Central memory CD4-positive, alpha-beta T cell (primary cell): ENCODE measurements at regions not wholly inside any gene's neighbourhood (a gene's known extent, or its start where the extent isn't known, plus 50 kb on each side); places are given as distances from the start of the nearest gene placed in this dataset.
"Not testable (repeated sequence)": the region's sequence is repeated elsewhere in the genome, so short reads cannot be mapped to it uniquely, and the experiment has no call there.

Source experiments
- DNase-seq: peaks from one replicate; pipeline ENCODE4 v3.0.0; 2022

GRCh38 chr9:88278036-88278435 is 110.2 kb upstream of the SPIN1 start:
- DNase-seq = no peak

DNA sequence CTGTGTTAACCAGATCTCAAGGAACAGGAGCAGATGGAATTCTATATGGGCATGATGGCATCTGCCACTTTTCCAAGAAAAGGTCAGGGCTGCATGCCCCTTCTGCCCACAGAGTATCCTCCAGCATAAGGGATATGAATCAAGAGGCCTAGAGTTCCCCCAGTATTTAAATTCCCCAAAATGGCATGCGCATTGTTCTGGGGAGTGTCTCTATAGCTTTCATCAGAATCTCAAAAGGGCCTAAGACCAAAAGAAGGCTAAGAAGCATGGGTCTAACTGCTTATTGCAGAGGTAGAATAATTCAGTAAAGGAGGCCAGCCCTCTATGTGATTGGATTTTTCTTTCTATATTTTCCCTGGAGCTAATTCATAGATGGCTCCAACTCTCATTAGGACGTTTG is 114.2 kb upstream of the SPIN1 start:
- no peak for DNase-seq

GRCh38 chr9:88272986-88273385 is 115.3 kb upstream of the SPIN1 start:
- DNase-seq = no peak

GRCh38 chr9:88270413-88270812 is 117.8 kb upstream of the SPIN1 start:
- no peak for DNase-seq

DNA sequence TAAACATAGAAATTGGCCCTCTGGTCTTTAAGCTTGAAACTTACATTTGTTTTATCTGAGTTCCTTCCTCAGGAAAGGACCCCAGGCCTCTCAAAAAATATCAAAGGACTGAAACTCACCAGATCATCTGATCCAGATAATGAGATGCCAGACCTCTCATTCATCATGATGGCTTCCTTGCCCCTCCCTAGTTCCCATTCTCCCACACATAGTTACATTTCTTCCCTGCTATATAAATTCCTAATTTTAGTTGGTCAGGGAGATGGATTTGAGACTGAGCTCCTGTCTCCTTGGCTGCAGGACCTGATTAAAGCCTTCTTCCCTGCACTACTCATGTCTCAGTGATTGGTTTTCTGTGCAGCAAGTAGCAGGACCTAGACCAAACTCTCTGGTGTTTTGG is 119.4 kb upstream of the SPIN1 start:
- no peak for DNase-seq

DNA sequence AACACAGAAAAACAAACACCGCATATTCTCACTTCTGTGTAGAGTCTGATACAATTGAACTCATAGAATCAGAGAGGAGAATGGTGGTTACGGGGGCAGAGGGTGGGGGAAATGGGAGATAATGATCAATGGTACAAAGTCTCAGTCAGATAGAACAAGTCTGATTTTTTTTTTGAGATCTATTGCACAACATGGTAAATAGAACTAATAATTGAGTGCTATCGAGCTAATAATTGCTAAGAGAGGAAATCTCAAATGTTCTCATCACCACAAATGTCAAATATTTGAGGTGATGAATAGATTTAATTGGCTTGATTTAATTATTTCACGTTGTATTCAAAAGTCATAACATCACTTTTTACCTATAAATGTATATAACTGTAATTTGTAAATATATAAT is 121.0 kb upstream of the SPIN1 start:
- DNase-seq = no peak

DNA sequence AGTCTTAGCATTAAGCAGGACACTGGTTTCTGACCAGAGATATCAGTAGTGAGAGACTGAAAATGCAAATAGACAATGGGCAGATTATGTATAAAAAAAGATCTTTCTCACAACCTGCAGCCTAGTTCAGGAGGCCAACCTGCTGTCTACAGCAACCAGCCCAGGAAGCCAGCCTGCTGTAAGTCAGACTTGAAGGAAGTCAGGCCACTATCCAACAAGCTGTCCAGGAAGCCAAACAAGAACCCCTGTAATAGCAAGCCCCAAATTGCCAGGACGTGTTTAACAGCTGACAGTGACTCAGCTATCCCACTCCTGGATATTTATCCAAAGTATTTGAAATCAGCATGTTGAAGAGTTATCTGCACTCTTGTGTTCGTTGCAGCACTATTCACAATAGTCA is 121.8 kb upstream of the SPIN1 start:
- no peak for DNase-seq

GRCh38 chr9:88259001-88259400 is 120.7 kb upstream of the SPATA31C2 start:
- no peak for DNase-seq

- DNase-seq = no peak
These were observed 120.3 kb upstream of the SPATA31C2 start for GRCh38 chr9:88258601-88259000.

GRCh38 chr9:88258024-88258423 is 119.7 kb upstream of the SPATA31C2 start:
- DNase-seq = no peak

- no peak for DNase-seq
These were observed 117.9 kb upstream of the SPATA31C2 start for GRCh38 chr9:88256216-88256615.

GRCh38 chr9:88255806-88256205 is 117.5 kb upstream of the SPATA31C2 start:
- not testable (repeated sequence) for DNase-seq

DNA sequence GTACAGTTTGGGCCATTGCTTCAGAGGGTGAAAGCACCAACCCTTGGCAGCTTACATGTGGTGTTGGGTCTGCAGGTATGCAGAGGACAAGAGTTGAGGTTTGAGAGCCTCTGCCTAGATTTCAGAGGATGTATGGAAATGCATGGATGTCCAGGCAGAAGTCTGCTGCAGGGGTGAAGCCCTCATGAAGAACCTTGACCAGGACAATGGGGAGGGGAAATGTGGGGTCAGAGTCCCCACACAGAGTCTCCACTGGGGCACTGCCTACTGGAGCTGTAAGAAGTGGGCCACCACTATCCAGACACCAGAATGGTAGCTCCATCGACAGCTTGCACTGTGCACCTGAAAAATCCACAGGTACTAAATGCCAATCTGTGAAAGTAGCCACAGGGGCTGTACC is 113.6 kb upstream of the SPATA31C2 start:
- no peak for DNase-seq

- no peak for DNase-seq
These were observed 105.5 kb upstream of the SPATA31C2 start for GRCh38 chr9:88243736-88244135.

DNA sequence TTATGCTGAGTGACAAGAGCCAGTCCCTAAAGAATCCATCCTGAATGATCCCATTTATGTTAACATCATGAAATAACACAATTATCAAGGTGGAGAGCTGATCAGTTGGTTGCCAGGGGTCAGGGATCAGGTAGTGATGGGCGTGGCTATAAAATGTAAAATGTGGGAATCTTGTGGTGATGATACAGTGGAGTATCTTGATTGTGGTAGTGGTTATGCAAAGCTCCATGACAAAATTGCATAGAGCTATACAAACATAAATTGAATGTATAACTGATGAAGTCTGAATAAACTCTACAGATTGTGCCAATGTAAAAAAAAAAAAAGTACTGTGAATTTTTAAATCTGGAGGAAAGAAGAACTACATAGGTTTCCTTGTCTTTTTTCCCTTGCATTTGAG is 104.6 kb upstream of the SPATA31C2 start:
- no peak for DNase-seq

- DNase-seq = no peak
These were observed 99.8 kb upstream of the SPATA31C2 start for GRCh38 chr9:88237991-88238571.

GRCh38 chr9:88237479-88237961 is 99.2 kb upstream of the SPATA31C2 start:
- no peak for DNase-seq

DNA sequence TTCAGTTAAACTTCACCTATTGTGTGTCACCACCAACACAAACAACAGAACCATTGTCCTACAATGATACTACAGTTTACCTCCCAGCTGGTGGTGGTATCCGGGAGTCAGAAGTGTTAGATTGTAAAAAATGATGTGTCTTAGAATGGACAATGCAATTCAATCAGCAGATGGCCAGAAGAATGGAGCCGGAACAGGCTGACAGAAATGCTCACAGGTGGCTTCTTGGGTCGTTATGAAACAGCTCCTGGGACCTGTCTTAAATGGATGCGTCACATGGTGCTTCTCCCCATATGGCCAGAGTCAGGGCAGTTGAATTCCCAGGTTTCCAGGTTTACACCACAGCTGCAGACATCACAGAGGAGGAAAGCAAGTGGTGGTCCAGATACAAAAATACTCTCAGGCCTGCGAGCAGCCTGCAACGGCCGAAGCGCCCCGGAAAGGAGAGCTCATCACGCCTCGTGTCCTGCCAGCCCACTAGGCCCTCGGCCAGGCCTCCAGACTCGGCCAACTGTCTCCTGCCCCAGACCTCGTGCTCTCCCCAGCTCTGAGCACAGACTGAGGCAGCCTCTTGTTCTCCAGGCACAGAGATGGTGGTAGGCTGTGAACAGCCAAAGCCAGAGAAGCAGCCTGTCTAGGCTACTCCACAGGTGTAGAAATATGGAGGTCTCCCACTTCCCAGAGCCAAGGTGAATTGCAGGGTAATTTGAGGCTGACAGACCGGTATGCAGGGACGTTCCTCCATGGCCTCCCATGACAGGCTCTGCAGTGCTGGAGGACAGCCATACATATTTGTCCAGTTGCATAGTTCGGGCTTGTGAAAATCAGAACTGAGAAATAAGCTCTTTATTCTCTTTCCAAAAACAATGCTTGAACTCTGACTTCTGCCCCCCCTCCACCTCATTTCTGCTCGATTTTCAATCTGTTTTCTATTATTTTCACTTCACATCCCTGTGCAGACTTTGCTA is 98.5 kb upstream of the SPATA31C2 start:
- DNase-seq = no peak

DNA sequence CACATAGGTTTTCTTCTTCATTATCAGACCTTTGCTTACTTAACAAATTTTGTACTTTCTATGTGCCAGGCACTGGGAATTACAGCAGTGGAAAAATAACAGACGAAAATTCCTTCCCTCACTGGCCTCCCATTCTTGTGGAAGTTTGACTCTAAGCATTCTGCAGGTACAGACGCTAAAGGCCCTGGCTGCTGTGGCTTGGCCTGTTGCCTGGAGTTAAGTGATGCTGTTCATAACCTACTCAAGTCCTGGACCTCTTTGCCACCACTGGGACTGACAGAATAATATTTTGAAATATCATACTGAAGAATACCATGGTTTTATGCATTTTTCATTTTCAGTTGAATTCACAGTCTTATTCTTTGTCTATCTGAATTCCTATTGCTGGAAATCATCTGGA is 97.3 kb upstream of the SPATA31C2 start:
- no peak for DNase-seq

DNA sequence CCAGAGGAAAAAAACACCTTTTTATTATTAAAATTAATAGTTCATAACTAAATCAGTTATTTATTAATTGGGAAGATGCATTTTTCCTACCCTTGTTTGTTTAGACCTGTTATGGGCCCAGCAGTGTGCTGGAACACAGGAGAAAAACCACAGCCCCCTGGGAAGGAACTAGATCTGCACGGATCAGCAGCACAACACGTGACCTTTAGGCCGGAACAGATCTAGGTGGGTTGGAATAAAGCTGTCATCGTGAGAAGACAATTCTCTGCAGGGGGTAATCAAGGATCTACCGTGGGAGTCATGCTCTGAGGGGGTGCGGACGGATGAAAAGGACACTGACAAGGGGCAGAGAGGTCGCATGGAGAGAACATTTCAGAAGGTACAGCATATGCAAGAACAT is 95.8 kb upstream of the SPATA31C2 start:
- no peak for DNase-seq

DNA sequence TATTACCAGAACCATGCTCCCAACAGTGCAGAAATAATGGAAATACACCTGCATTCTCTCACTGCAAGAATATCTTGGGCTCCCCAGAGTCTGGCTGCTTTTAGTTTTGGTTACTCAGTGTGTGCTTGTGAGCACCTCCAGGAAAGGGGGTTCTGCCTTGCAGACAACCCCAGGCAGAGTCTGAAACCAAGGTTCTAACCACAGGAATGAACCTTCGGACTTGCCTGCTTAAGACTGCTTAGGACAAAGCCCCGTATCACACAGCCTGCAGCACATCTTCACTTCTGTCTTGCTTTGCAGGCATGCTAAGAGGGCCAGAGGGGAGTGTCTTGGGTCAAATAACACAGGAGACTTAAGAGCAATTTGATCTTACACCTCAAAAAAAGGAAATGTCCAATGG is 94.8 kb upstream of the SPATA31C2 start:
- no peak for DNase-seq

DNA sequence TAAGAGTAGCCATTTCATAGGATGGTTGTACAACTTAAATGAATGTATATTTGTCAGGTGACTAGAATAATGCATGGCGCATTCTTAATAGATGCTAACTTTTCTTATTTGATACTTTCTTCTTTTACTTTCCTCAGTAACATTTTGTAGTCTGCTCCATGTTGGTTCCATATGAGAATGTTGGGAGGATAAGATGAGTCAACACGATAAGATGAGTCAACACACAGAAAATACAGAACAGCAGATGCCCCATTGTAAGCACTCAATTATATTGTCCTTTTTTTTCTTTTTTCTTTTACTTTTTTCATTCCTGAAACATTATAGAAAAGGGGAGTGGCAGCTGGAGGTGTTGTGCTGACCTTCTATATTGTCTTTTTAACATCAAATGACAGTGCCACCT is 92.3 kb upstream of the SPATA31C2 start:
- no peak for DNase-seq

DNA sequence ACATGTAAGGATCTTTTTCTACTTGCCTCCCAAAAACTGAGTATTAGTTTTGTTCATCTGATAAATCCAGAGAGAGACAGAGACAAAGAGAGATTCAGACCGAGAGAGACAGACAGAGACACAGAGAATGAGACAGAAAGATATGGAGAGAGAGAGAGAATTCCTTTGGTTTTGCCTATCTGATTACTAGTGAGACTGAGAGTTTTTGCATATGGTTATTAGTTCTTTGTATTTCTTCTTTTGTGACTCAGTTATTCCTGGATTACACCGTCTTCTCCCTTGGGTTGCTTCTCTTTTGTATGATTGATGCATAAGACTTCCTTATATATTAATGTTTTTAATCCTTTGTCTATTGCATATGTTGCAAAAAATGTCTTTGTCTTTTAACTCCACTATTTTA is 91.2 kb upstream of the SPATA31C2 start:
- DNase-seq = no peak

DNA sequence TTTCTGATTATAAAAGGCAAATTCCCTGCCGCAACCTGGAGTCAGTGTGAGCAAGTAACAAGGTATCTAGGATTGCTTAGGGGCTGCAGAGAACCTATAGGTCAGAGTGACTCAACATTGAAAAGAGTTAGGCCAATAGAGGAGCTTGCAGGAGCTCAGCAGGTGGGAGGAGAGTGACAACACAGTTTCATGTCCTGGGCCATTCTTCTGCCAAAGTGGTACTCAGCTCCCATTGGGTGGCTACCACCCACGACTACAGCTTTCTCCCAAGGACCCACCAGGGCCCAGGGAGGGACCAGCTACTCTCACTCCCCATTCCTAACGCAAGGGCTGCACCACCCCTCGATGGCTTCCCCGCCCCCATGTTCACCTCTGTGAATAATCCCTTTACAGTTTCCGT is 86.7 kb upstream of the SPATA31C2 start:
- no peak for DNase-seq
